Adrenal gland (tissue), 9 donors: ENCODE measurements at regions not wholly inside any gene's neighbourhood (a gene's known extent, or its start where the extent isn't known, plus 50 kb on each side); places are given as distances from the start of the nearest gene placed in this dataset.

Experiments used
- DNase-seq, 7 donors: peaks; one replicate each; pipeline ENCODE4 v3.0.0-alpha.2; 2019 to 2020
- H3K27ac ChIP-seq, 5 donors: fragments of 200-600 bp; sonication (generic) in 4 of 5; 1 replicate in 3 of 5; 2 replicates in 2 of 5; pipeline versions ENCODE4 v1.5.1 to v1.8.0; 2016 to 2020; ENCODE audit warnings: mild to moderate bottlenecking in 1 of 5
- H3K27me3 ChIP-seq: fragments of 200-600 bp; 2 replicates; pipeline ENCODE4 v1.8.0; 2021
- H3K36me3 ChIP-seq, 2 donors: fragments of 200-600 bp; replicated peaks in 1 of 2; 1 replicate in 1 of 2; 2 replicates in 1 of 2; pipeline versions ENCODE4 v1.5.1 to v1.8.0; 2018 to 2022
- H3K4me1 ChIP-seq, 2 donors: fragments of 200-600 bp; replicated peaks in 1 of 2; 1 replicate in 1 of 2; 2 replicates in 1 of 2; pipeline versions ENCODE4 v1.5.1 to v1.8.0; 2018 to 2021
- H3K4me3 ChIP-seq, 4 donors: fragments of 200-600 bp; sonication (generic) in 3 of 4; one replicate each; pipeline ENCODE4 v1.5.1; 2016 to 2018
- H3K9me3 ChIP-seq, 3 donors: fragments of 200-600 bp; sonication (generic) in 1 of 3; replicated peaks in 1 of 3; 1 replicate in 2 of 3; 2 replicates in 1 of 3; pipeline versions ENCODE4 v1.5.1 to v1.8.0; 2016 to 2021
- CTCF ChIP-seq, 6 experiments: fragments of 450-650 bp in 4 of 6; fragments of 200-600 bp in 2 of 6; sonication (generic) in 1 of 6; IDR thresholded peaks; 1 replicate in 5 of 6; 2 replicates in 1 of 6; pipeline versions ENCODE4 v1.5.1 to v1.8.0; 2016 to 2021; ENCODE audit warnings: antibody characterized with exemption in 6 of 6, mild to moderate bottlenecking in 2 of 6, moderate library complexity in 1 of 6
- POLR2A ChIP-seq, 2 donors: fragments of 450-650 bp; IDR thresholded peaks; one replicate each; pipeline ENCODE4 v1.6.1; 2017; ENCODE audit warnings: antibody characterized with exemption in 2 of 2, mild to moderate bottlenecking in 2 of 2, moderate library complexity in 1 of 2
- WGBS, 4 donors: extraction: QIAGEN DNeasy Blood & Tissue Kit in 2 of 4; methylation state at CpG; one replicate each; pipeline versions ENCODE4 v1.1.5 to v1.1.7; 2013 to 2017; 5-methylcytosine and 5-hydroxymethylcytosine counted together
- intact Hi-C, 2 donors: fragments of 100-400 bp; cut with DNase I; formaldehyde crosslinking; loops; one replicate each; pipeline versions ENCODE4 v1.14.1 to v1.15.0; 2022 to 2023
- donor health status: healthy with polysubstance abuse.
- donor health status: Bipolar disorder and iron deficiency.
- donor health status: DM: yes; HTN: yes; CAD: no.
- donor health status: DM: no; HTN: no; CAD: no.
- donor health status: DM: no; HTN: no; CAD: no.

- intact Hi-C loops: no loop called here
- WGBS, 4 donors: 66 to 76% (median 71%) methylated on average over 2 of the region's 2 CpGs
- H3K4me3 ChIP-seq: no peak overlapping the region
These were observed 978.5 kb upstream of the LRRTM1 start for GRCh38 chr2:81283081-81283480.

GRCh38 chr2:81282151-81282769 is 977.7 kb upstream of the LRRTM1 start:
- DNase-seq: no peak
- Histone ChIP-seq H3K4me3 (no peak overlapping the region), H3K36me3 (no peaks in the 10 kb centered on the region), H3K9me3 (no peaks in the 10 kb centered on the region), H3K27ac (no peak overlapping the region), H3K4me1 (no peaks in the 10 kb centered on the region), H3K27me3 (no peaks in the 10 kb centered on the region)
- no peak for TF ChIP-seq CTCF (IDR thresholded peaks at IDR 0.05)
- no peak for TF ChIP-seq POLR2A (IDR thresholded peaks at IDR 0.05)
- 62 to 76% (median 70%) methylated on average over 2 of the region's 2 CpGs for WGBS, 4 donors
- intact Hi-C loops: no loop called here

More at GRCh38 chr2:81283081-81283480, 978.5 kb upstream of the LRRTM1 start:
- no peaks in the 10 kb centered on the region for H3K36me3 ChIP-seq
- H3K9me3 ChIP-seq: no peaks in the 10 kb centered on the region
- no peak overlapping the region for H3K27ac ChIP-seq
- no peaks in the 10 kb centered on the region for H3K4me1 ChIP-seq
- TF ChIP-seq CTCF (IDR thresholded peaks at IDR 0.05) (no peak), POLR2A (IDR thresholded peaks at IDR 0.05) (no peak)
- DNase-seq: no peak
- H3K27me3 ChIP-seq: no peaks in the 10 kb centered on the region

GRCh38 chr2:81276595-81276994 is 972.0 kb upstream of the LRRTM1 start:
- intact Hi-C loops: no loop called here

GRCh38 chr2:81266106-81266505 is 961.6 kb upstream of the LRRTM1 start:
- H3K4me1 ChIP-seq: no peaks in the 10 kb centered on the region
- H3K4me3 ChIP-seq: no peak overlapping the region
- no peak for TF ChIP-seq POLR2A (IDR thresholded peaks at IDR 0.05)
- TF ChIP-seq CTCF (IDR thresholded peaks at IDR 0.05): peak in 1 of 6 experiments; percentile 14
- no peaks in the 10 kb centered on the region for H3K9me3 ChIP-seq
- peak in 1 of 7 donors; percentile 1 for DNase-seq
- H3K27me3 ChIP-seq: no peaks in the 10 kb centered on the region
- intact Hi-C loops: no loop called here
- no peaks in the 10 kb centered on the region for H3K36me3 ChIP-seq
- 7 to 21% (median 11%) methylated on average over 1 of the region's 1 CpG for WGBS, 4 donors
- H3K27ac ChIP-seq: no peak overlapping the region

More at GRCh38 chr2:81276595-81276994, 972.0 kb upstream of the LRRTM1 start:
- DNase-seq: no peak
- Histone ChIP-seq H3K4me1 (no peaks in the 10 kb centered on the region), H3K27ac (no peak overlapping the region), H3K4me3 (no peak overlapping the region), H3K9me3 (peaks cover 0 to 8% (median 0%) of the 10 kb centered on the region in 3 donors), H3K36me3 (no peaks in the 10 kb centered on the region), H3K27me3 (no peaks in the 10 kb centered on the region)
- WGBS, 4 donors: 70 to 88% (median 77%) methylated on average over 1 of the region's 1 CpG
- TF ChIP-seq CTCF (IDR thresholded peaks at IDR 0.05): no peak
- no peak for TF ChIP-seq POLR2A (IDR thresholded peaks at IDR 0.05)
